AG04449 (cell line): ENCODE measurements at regions not wholly inside any gene's neighbourhood (a gene's known extent, or its start where the extent isn't known, plus 50 kb on each side); places are given as distances from the start of the nearest gene placed in this dataset.

ENCODE experiments used
- CTCF ChIA-PET: fragments of 350-600 bp; formaldehyde crosslinking; extraction: SDS; loops from one replicate; lab custom pipeline; 2021; ENCODE audit warnings: antibody characterized with exemption; lab: Yijun Ruan, JAX
- POLR2A ChIA-PET: fragments of 400-600, 350-600 bp; formaldehyde crosslinking; extraction: SDS; loops from one replicate; lab custom pipeline; 2020; ENCODE audit warnings: antibody characterized with exemption, inconsistent platforms; lab: Yijun Ruan, JAX
- DNase-seq: peaks from one replicate; pipeline ENCODE4 v3.0.0-alpha.2; 2010; ENCODE audit warnings: low read depth, low spot score
- H3K4me3 ChIP-seq: 2 replicates; pipeline ENCODE4 v1.5.1; 2011; ENCODE audit warnings: low read depth, mild to moderate bottlenecking, control low read depth, low read length
- TF ChIP-seq, protein P1 (sequence below): IDR thresholded peaks from one replicate; pipeline ENCODE4 v1.5.1; 2011; ENCODE audit warnings: mild to moderate bottlenecking, moderate library complexity, low read length, control low read depth, inconsistent platforms; ENCODE audit not compliant: insufficient read depth; ENCODE audit errors: missing control alignments

- no peak overlapping the region for H3K4me3 ChIP-seq
- no peak for DNase-seq
- TF ChIP-seq, protein P1, sequence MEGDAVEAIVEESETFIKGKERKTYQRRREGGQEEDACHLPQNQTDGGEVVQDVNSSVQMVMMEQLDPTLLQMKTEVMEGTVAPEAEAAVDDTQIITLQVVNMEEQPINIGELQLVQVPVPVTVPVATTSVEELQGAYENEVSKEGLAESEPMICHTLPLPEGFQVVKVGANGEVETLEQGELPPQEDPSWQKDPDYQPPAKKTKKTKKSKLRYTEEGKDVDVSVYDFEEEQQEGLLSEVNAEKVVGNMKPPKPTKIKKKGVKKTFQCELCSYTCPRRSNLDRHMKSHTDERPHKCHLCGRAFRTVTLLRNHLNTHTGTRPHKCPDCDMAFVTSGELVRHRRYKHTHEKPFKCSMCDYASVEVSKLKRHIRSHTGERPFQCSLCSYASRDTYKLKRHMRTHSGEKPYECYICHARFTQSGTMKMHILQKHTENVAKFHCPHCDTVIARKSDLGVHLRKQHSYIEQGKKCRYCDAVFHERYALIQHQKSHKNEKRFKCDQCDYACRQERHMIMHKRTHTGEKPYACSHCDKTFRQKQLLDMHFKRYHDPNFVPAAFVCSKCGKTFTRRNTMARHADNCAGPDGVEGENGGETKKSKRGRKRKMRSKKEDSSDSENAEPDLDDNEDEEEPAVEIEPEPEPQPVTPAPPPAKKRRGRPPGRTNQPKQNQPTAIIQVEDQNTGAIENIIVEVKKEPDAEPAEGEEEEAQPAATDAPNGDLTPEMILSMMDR = no peak
- CTCF ChIA-PET = interaction anchor here (1.3 to 1.5 kb wide), 3 partner anchors 14 to 65 kb away, joined by 3 to 4 read pairs (median 3); no protein-coding TSS in a partner anchor
- POLR2A ChIA-PET = no interaction called here
Observed at GRCh38 chr13:23955064-23955463, 57.8 kb upstream of the C1QTNF9B start.

DNA sequence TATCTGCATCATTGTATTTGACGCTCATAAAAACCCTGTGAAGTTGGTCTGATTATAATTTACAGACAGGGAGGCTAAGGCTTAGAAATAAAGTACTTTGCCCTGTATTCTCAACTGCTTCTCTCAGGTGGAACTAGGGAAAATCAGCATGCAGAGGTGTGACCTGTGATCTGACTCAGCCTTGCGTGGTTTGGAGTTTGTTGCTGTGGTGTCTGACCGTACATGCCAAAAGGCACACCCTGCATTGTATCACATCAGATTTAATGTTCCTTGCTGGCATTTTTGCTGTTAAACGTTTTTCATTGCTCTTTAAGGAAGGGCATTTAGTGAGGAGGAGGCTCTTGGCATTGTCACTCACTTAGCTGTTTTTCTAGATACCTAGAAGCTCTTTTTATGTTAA is 58.8 kb upstream of the C1QTNF9B start:
- no peak for DNase-seq
- H3K4me3 ChIP-seq = no peak overlapping the region
- TF ChIP-seq, protein P1 = no peak
- CTCF ChIA-PET = interaction anchor here (1.3 to 9.1 kb wide), 5 partner anchors 15 to 273 kb away, joined by 3 to 152 read pairs (median 3); no protein-coding TSS in a partner anchor
- POLR2A ChIA-PET = no interaction called here

DNA sequence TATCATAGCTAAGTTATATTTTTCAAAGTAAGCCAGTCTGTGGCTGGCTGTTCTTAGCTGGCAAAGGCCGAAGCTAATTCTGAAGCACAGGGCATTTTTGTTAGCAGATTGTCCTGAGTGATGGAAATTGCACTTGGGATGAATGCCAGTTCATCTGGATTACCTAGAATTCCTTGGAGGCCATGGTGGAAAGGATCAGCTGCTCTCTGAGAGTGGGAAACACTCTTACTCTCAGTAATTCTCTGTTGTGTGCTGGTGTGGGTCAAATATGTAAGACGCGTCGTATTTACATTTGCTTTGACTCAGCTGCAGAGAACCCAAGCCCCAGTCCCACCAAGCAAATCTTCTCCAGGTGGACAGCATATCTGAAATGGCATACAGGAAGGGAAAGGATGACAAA is 60.7 kb upstream of the C1QTNF9B start:
- TF ChIP-seq, protein P1 = no peak
- H3K4me3 ChIP-seq = no peak overlapping the region
- DNase-seq = no peak
- POLR2A ChIA-PET = no interaction called here
- CTCF ChIA-PET = interaction anchor here (1.4 to 9.1 kb wide), 13 partner anchors 9 to 271 kb away, joined by 3 to 152 read pairs (median 24); partner anchors contain the start of gene MIPEP

GRCh38 chr13:23959231-23959862 is 62.0 kb upstream of the C1QTNF9B start:
- TF ChIP-seq, protein P1 = no peak
- POLR2A ChIA-PET = no interaction called here
- no peak for DNase-seq
- no peak overlapping the region for H3K4me3 ChIP-seq
- CTCF ChIA-PET = interaction anchor here (0.9 to 9.1 kb wide), 23 partner anchors 10 to 491 kb away, joined by 3 to 152 read pairs (median 14); partner anchors contain the start of gene MIPEP

DNA sequence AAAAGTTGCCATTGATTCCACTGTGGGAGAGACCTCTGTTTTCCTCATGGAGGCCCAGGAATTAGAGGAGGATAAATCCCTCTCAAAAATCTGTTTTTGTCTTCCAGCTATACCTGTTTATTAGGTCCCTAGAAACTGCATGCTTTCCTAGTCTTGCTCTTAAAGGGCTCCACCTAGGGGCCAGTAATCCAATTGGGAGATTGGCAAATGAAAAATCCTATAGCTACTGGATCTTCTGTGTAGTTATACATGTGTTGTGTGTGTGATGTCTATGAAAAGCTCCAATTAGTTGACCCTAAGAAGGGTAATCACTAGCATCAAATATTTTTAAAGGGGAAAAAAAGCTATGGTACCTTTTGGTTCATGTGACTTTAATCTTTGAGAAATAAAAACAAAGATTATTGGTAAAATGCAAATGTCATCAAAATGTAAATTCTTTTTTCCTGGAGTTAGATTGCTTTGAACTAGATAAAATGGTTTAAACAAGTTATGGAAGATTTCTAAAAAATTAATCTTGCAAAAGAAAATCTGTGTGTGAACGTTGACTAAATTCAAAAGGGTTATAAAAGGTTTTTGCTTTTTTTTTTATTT is 63.4 kb upstream of the C1QTNF9B start:
- ChIA-PET POLR2A (interaction anchor here (0.6 kb wide), 1 partner anchor 67 kb away, joined by 3 read pairs; no protein-coding TSS in a partner anchor), CTCF (interaction anchor here (0.7 to 9.1 kb wide), 31 partner anchors 8 to 493 kb away, joined by 3 to 152 read pairs (median 8); partner anchors contain the start of genes MIPEP and SPATA13)
- DNase-seq = no peak
- TF ChIP-seq, protein P1 = peak; percentile 57
- no peak overlapping the region for H3K4me3 ChIP-seq

DNA sequence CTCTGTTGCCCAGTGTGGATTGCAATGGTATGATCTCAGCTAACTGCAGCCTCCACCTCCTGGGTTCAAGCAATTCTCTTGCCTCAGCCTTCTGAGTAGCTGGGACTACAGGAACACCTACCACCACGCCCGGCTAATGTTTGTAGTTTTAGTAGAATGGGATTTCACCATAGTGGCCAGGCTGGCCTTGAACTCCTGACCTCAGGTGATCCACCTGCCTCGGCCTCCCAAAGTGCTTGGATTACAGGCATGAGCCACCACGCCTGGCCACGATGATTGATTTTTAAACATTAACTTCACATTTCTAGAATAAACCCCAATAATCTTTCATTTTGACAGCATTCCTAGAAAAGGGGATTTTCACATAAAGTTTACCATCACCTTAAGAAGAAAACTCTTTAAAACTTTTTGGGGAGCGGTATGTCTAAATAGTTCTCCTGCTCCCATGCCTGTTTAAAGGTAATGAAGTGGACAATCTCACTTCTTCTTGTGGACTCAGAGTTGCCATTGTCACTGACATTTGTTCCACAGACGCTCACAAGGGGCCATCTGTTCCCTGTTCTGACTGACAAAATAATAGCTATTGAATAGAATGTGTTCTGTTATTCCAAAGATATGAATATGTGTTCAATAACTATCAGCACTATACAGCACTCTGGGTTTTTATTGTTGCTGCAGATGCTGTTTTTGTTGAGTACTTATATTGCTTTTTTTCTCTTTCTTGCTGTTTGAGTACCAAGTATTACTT is 66.1 kb upstream of the C1QTNF9B start:
- POLR2A ChIA-PET = no interaction called here
- no peak overlapping the region for H3K4me3 ChIP-seq
- CTCF ChIA-PET = interaction anchor here (8.1 to 9.1 kb wide), 2 partner anchors 14 to 42 kb away, joined by 118 to 152 read pairs; no protein-coding TSS in a partner anchor
- DNase-seq = no peak
- TF ChIP-seq, protein P1 = no peak
